ENCODE measurements at regions not wholly inside any gene's neighbourhood (a gene's known extent, or its start where the extent isn't known, plus 50 kb on each side); places are given as distances from the start of the nearest gene placed in this dataset.
"Not testable (repeated sequence)": the region's sequence is repeated elsewhere in the genome, so short reads cannot be mapped to it uniquely, and the experiment has no call there.

GRCh38 chr7:83738291-83738835, 89.4 kb upstream of the SEMA3E start:
- no peak for DNase-seq (ENCODE audit: low spot score)

- no peak for DNase-seq (ENCODE audit: low spot score)
Observed at GRCh38 chr7:83732305-83732704, 83.4 kb upstream of the SEMA3E start.

GRCh38 chr7:83731154-83731553, 82.2 kb upstream of the SEMA3E start:
- no peak for DNase-seq (ENCODE audit: low spot score)

- not testable (repeated sequence) for DNase-seq (ENCODE audit: low spot score)
Observed at GRCh38 chr7:83716923-83717322, 68.0 kb upstream of the SEMA3E start.

GRCh38 chr7:83708531-83708930, 59.6 kb upstream of the SEMA3E start:
- DNase-seq (ENCODE audit: low spot score): no peak

- no peak for DNase-seq (ENCODE audit: low spot score)
Observed at GRCh38 chr7:83704564-83704963, 55.6 kb upstream of the SEMA3E start.

GRCh38 chr7:83702446-83702845, 53.5 kb upstream of the SEMA3E start:
- DNase-seq (ENCODE audit: low spot score): no peak

GRCh38 chr7:83701736-83702135, 52.8 kb upstream of the SEMA3E start:
- no peak for DNase-seq (ENCODE audit: low spot score)

Measured in putamen (tissue), 1 donor.